MV-4-11 (cell line): ENCODE measurements at regions not wholly inside any gene's neighbourhood (a gene's known extent, or its start where the extent isn't known, plus 50 kb on each side); places are given as distances from the start of the nearest gene placed in this dataset.
"Not testable (repeated sequence)": the region's sequence is repeated elsewhere in the genome, so short reads cannot be mapped to it uniquely, and the experiment has no call there.

Source experiments
- DNase-seq: peaks from one replicate; lab custom pipeline; 2025; lab: John Stamatoyannopoulos, UW

GRCh38 chr6:23659125-23659524, 466.9 kb upstream of the NRSN1 start:
- no peak for DNase-seq

GRCh38 chr6:23661549-23661948, 464.5 kb upstream of the NRSN1 start:
- DNase-seq = no peak

GRCh38 chr6:23663096-23663495, 462.9 kb upstream of the NRSN1 start:
- DNase-seq = no peak

- no peak for DNase-seq
Observed at GRCh38 chr6:23663652-23664051, 462.4 kb upstream of the NRSN1 start.

- not testable (repeated sequence) for DNase-seq
Observed at GRCh38 chr6:23665911-23666310, 460.1 kb upstream of the NRSN1 start.

GRCh38 chr6:23672737-23673136, 453.3 kb upstream of the NRSN1 start:
- no peak for DNase-seq

GRCh38 chr6:23678626-23679025, 447.4 kb upstream of the NRSN1 start:
- no peak for DNase-seq

GRCh38 chr6:23681743-23682142, 444.3 kb upstream of the NRSN1 start:
- DNase-seq = no peak

- no peak for DNase-seq
Observed at GRCh38 chr6:23688650-23689049, 437.4 kb upstream of the NRSN1 start.

GRCh38 chr6:23690453-23691049, 435.5 kb upstream of the NRSN1 start:
- DNase-seq = no peak

- DNase-seq = no peak
Observed at GRCh38 chr6:23692184-23692583, 433.8 kb upstream of the NRSN1 start.

- DNase-seq = no peak
Observed at GRCh38 chr6:23696992-23697391, 429.0 kb upstream of the NRSN1 start.

GRCh38 chr6:23704479-23705052, 421.4 kb upstream of the NRSN1 start:
- DNase-seq = no peak

GRCh38 chr6:23705697-23706096, 420.3 kb upstream of the NRSN1 start:
- DNase-seq = no peak

GRCh38 chr6:23712756-23713155, 413.3 kb upstream of the NRSN1 start:
- no peak for DNase-seq

- DNase-seq = no peak
Observed at GRCh38 chr6:23713211-23713610, 412.8 kb upstream of the NRSN1 start.

GRCh38 chr6:23728707-23729106, 397.3 kb upstream of the NRSN1 start:
- no peak for DNase-seq

GRCh38 chr6:23731609-23732008, 394.4 kb upstream of the NRSN1 start:
- DNase-seq = no peak

- DNase-seq = no peak
Observed at GRCh38 chr6:23732521-23732920, 393.5 kb upstream of the NRSN1 start.

GRCh38 chr6:23735151-23735550, 390.9 kb upstream of the NRSN1 start:
- no peak for DNase-seq

- no peak for DNase-seq
Observed at GRCh38 chr6:23736577-23736976, 389.4 kb upstream of the NRSN1 start.

- no peak for DNase-seq
Observed at GRCh38 chr6:23747239-23747638, 378.8 kb upstream of the NRSN1 start.

GRCh38 chr6:23752414-23752813, 373.6 kb upstream of the NRSN1 start:
- no peak for DNase-seq

GRCh38 chr6:23754197-23754596, 371.8 kb upstream of the NRSN1 start:
- no peak for DNase-seq
